ENCODE measurements at regions not wholly inside any gene's neighbourhood (a gene's known extent, or its start where the extent isn't known, plus 50 kb on each side); places are given as distances from the start of the nearest gene placed in this dataset.

DNA sequence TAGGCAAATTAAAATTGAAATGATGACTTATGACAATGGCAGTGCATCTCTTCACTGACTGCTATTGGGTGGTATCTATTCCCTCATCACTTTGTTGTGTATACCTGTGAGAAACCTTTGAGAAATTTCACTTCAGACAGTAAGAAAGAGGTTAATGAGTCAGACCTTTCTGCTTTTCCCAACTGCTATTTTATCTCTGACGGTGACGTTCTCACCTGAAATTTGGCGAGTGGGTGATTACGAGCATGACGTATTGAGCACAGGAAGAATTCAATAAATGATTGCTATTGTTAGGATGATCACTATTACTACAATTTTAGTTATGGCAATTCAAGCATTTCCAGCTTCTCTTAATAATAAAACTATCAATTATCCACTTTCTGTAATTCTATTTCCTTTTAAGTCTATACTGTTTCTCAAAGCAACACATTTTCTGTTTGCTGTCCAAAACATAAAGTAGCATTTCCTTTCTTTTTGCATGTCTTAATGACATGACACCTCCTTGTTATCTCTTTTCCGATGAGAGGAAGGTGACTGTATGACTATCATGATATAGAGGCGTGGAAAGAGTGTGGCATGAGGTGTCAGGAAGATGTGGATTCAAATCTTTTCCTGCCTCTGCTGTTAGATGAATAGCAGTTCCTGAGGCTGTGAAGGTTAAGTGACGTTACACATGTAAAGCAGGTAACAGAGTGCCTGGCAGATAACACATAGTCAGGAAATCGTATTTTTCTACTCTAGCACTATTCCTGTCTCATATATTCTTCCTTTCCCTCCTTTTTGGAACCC lies 504.9 kb upstream of the SEMA6D start:
- no peak for DNase-seq (ENCODE audit: low spot score)

DNA sequence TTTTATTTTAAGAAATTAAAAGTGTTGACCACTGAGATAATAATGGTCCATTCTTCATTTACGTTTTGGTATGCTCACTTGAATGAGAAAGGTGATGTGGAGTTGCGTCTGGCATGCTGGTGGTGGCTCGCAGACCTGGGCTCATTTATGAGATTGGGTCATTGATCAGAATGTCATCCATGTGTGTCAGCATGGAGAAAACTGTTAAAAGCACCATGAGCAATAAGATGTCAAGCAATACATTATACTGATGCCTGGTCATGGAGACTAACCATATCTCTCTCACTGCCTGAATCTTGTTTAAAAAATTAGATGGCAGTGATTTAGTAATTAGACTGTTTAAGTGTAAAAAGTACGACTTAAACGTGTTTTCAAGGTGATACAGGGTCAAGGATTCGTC lies 503.4 kb upstream of the SEMA6D start:
- DNase-seq (ENCODE audit: low spot score) = no peak

DNA sequence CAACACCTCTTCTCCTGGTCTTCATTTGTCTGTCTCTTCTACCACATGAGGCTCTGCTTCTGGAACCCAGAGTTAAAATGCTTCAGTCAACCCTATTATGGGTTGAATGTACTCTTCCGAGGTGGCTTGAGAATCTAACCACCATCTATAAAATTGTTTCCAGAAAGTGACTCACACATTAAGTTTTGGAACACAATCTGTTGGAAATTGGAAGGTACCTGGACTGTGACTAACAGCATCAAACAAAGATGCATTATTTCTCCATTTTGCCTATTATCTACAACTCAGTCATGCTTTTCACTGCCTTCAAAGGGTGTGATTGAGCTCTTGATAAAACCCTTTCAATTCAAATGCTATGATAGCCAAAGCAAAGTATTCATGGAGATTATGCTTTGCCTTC lies 499.0 kb upstream of the SEMA6D start:
- no peak for DNase-seq (ENCODE audit: low spot score)

DNA sequence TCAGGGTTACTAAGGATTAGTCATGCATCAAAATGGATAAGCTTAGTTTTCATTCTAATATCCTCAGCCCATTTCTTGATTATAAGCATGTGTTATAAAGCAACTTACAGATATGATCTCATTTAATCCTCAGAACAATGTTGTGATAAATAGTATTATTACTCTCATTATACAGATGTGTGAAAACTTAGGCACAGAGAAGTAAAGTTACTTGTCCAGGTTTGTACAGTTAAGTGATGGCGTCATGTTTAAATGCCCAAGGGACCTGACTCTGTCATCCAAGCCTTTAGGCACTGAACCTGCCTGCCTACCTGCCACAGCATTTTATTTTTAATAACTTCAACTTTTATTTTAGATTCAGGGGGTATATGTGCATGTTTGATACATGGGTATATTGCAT lies 472.9 kb upstream of the SEMA6D start:
- no peak for DNase-seq (ENCODE audit: low spot score)

DNA sequence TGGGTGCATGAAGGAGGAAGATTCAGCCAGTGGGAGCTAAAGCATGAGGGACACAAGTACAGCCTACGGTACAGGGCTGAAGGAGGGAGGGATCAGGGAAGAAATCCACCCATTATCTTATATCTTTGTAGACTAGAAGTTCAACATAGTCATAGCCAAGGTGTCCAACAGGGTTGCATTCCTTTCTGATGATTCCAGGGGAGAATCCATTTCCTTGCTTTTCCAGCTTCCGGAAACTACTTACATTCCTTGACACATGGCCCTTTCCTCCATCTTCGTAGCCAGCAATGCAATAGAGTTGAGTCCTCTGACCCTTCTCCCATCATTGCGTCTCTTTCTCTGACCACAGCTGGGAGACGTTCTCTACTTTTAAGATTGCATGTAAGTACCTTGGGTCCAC lies 471.0 kb upstream of the SEMA6D start:
- no peak for DNase-seq (ENCODE audit: low spot score)

DNA sequence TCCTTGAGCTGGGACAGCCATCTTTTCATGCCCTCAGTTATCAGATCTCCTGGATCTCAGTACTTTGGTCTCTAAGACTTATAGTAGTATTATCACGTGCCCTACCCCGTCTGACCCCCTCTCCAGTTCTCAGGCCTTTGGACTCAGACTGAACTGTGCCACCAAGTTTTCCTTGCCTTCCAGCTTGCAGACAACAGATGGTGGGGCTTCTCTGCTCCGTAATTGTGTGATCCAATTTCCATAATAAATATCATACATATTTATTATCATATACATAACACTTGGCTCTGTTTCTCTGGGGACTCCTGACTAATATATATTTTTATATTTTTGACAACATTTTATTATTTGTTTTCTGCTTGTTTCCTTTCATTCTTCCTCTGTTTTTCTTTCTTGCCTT lies 458.8 kb upstream of the SEMA6D start:
- DNase-seq (ENCODE audit: low spot score) = no peak

DNA sequence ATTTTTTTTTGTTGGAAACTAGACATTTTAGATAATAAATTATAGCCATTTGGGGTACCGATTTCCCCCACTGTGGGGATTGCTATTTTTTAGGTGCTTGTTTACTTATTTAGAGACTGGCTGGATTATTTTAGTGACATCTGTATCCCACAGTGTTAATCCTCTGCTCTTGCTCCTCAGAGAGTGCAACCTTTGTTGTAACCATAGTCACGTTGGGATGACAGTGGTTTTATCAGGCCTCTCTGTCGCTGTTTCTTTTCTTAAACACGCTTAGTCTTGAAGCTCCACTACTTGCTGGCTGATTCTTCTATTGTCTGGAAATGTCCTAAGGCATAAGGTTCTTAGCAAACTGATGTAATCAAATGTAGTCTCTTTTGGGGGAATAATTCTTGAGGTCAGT lies 451.6 kb upstream of the SEMA6D start:
- DNase-seq (ENCODE audit: low spot score) = no peak

DNA sequence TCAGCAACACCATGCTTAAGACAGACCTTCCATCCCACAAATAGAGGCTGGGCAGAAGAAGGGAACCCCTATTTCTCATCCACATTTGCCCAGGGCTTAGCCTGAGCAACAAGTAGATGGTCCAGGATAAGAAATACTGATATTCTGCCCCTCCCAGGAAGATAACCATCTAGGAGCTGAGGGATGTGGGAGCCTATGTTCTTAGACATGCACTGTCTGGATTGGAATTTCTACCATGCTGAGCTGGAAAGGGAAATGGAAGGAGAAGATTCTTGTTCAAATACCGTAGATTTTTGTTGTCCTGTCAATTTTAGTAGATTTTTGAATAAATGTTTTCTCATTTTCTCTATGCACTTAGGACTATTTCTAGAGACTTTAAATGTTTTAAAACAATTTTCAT lies 450.7 kb upstream of the SEMA6D start:
- no peak for DNase-seq (ENCODE audit: low spot score)

DNA sequence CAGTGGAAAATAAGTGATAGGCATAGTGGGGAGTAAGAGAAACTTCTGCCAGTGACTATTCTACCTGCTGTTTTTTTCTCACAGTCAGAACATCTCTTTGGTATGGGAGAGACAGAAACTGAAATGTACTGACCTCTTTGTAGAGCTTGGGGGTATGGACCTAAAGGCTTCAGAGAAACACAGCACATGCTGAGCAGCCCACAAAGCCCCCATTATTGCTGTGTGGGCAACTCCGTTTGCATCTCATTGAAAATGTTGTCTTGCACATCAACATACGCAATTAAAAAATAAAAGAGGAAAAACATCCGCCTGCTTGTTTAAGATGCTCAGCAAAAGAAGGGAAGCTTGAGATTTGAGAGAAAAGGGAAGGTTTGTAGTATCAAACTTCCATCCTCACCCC lies 443.4 kb upstream of the SEMA6D start:
- no peak for DNase-seq (ENCODE audit: low spot score)

DNA sequence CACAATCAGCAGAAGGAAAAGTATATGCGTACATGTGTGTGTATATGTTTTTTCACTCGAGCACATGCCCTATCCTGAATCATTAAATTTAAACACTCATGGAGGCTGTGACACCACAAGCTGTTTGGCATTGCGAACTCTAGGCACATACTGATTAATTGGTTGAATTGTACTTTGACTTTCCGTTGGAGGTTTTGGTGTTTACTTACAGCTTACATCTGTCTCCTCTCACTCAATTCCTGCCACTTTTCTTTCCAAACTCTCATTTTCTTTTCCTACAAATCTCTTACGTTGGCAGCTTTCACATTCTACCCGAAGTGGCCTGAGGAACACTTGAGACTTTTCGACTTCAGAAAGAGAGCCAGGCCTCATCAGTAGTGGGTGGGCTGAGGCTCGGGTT lies 434.1 kb upstream of the SEMA6D start:
- no peak for DNase-seq (ENCODE audit: low spot score)

DNA sequence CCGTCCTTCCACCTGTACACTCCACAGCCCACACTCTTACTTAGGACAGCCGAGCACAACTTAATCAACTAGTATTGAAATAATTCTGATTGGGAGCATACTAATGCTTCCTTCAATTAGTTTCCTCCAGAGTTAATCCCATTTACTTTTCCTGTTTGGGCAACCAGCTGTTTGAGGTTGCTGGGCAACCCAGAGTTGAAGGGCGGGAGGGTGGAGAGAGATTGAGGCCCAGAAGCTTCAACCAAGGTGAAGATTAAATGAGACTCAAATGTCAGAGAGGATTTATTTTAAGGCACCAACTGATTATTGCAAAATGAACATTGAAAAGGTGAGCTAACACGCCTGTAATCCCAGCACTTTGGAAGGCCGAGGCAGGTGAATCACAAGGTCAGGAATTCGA lies 428.5 kb upstream of the SEMA6D start:
- DNase-seq (ENCODE audit: low spot score) = no peak

DNA sequence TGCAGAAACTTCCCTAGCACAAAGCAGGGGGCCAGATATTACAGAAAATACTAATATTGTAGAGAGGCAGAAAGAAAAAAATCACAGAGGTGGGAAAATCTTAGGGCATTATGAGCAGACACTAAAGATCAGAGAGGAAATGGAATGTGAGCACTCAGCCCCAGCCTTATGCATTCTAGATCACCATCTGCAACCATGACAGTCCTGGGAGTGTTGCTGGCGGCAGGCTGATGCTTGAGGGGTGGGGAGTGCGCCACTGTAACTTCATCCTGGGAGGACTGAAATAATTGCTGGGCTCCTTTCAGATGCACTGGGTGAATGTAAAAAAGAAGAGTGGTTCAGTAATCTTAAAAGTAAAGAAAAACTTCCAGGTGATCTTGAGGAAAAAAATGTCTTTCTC lies 427.6 kb upstream of the SEMA6D start:
- no peak for DNase-seq (ENCODE audit: low spot score)

DNA sequence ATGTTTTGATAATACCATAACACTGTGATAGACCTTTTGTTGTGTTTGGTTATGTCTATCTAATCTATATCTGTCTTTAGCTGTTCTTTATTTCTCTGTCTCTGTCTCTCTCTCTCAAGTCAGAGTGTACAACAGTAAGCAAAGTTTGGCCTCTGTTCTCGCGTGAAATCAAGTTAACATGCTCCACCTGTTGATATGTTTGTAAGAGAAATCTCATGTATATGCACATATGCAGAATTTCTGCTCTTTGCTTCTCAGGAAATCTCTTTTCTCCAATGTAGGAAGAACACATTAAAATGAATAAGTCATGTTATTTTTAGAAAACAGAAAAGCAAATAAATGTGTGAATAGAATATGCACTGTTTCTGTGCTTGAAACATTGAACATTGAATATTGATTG lies 425.5 kb upstream of the SEMA6D start:
- no peak for DNase-seq (ENCODE audit: low spot score)

DNA sequence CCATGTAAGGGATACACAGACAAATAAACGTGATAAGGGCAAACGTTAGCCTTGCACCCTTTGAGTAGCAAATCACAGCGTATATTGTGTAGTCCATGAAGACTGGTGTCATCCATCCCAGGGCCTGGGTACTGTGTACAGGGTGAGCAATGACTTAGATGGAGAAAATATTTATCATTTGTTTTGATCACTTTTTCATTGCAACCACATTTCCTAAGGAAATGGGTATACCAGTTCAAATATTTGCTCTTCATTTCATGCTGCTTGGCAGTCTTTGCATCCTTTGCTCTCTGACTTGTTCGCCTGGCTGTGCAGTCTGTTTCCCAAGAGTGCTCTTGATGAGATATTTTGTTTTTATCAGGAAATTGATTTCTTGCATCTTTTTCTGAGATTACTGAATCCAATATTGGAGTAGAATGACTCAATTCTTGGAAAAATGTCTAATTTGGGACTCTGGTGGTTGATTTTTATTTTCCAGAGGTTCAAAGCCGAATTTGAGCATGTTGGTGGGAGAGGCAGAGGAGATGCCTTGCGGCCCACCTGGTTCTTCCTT lies 424.6 kb upstream of the SEMA6D start:
- no peak for DNase-seq (ENCODE audit: low spot score)

DNA sequence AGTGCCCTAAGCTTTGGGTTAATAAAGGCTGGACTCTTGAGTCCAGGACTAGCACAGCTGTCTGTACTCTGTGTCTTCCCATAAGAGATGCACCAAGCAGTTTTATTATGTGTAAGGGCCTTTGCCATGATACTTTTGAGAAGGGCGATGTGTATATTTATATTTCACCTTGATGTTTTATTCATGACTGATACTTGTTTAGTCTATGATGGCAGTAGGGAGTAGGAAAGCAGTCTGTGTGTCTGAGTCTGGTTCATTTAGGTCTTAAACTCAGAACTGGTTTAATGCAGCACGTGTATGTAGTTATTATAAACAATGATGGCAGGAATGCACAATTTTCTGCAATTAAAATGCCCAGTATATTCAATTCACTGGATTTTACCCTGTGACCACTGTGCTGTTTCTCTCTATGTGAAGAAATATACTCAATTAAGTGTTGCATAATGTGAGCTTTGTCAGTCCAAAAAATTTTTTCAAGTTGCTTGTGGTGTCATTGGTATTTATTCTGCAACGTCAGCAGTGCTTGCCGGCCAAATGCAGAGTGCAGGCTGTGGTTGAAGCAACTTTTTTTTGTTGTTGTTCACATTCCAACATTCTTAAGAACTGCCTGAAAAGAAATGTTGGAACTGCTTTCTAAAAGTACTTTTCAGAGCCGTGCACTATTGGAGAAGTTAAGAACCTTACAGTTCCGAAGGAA lies 423.7 kb upstream of the SEMA6D start:
- DNase-seq (ENCODE audit: low spot score) = no peak

DNA sequence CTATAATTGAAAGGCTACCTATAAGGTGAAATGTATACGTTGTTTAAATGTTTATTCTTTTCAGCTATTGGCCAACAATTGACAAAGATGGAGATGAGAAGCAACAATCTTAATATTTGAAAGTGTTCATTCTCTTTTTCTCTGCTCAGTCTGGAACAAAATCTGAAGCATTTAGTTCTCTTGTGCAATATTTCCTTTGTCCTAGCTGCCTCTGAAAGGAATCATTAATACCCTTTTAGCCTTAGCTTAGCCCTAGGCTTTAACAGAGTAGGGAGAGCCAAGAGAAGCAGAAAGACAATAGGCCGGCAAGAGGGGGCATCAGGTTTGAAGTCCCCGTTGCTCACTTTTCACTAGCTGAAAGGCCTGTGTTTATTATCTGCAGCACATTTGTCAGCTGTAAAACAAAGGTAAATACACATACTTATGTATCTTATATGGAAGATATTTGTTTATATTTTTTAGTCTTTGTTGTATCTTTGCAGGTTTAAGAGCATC lies 422.5 kb upstream of the SEMA6D start:
- DNase-seq (ENCODE audit: low spot score) = no peak

DNA sequence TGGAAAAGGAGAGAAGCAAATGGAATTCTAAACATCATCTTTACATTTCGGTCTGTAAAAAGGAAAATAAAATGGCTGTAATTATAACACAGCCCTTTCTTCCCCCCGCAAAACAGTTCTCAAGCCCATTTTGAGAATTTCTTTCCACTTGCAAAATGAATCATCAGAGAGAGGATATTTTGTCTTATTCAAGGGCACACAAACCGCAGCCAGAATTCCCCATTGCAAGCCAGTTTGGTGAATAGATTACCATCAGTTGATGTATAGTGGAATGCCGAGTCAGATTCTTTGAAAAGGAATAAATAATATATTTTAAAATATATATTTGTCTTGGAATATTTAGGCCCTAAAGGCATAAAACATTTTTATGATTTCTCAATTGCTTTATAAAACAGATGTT lies 420.4 kb upstream of the SEMA6D start:
- no peak for DNase-seq (ENCODE audit: low spot score)

DNA sequence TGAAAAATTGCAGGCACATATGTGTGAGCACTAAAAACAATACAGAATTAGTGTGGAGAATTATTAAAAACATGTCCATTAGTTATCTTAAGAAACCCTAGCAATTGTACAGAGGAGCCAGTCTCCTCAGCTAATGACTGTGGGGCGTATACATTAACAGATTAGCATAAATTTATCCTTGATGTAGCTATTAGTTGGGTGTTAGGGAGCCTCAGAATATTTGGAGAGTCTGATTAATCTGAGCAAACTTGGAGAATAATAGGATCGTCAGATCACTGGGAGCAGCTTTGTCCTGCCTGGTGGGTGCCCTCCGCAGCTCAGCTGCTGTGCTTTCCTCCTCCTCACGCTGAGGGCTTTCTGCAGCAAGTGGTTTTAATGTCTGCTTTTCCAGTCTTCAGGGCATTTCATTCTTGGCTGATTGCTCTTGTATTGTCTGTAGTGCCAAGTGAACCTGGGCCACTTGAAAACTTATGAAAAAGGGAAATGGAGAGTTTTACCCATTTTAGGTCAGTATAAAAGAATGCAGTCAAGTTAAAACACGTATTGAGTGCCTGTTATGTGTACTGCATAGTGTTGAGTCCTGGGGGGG lies 417.4 kb upstream of the SEMA6D start:
- no peak for DNase-seq (ENCODE audit: low spot score)

DNA sequence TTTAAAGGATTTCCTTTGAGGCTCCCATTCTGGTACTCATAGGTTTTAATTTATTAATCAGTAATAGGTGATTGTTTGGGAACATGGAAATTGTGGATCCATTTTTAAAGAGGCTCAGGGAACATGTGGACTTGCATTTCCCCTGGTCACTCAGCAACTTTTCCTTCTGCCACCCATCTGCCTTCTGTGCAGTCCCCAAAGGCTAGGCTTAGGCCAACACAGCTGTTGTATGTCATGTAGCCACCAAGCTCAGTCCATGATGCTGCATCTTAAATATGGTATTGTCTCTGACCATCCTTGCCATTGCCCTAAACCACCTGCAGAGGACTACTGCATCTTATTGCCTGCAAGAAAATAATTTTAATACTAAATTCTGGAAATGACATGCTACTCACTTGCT lies 416.7 kb upstream of the SEMA6D start:
- DNase-seq (ENCODE audit: low spot score) = no peak

DNA sequence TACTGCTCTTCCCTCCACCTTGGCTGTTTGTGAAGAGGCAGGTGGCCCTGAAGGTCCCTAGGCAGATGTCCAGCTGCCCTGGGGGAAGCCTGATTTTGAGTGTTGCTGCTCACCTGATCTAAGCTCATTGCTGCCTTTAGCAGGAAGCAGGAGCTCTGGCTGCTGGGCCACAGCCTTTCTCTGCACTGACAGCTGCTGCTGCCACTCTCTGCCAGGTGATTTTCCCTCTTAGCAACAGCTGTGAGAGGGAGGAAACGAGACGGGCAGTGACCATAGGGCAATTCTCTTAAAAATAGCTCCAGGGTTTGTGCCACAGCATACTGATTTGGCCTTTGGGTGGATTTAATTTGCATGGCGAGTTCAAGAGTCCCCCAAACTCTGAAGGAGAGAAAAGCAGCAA lies 415.8 kb upstream of the SEMA6D start:
- no peak for DNase-seq (ENCODE audit: low spot score)

DNA sequence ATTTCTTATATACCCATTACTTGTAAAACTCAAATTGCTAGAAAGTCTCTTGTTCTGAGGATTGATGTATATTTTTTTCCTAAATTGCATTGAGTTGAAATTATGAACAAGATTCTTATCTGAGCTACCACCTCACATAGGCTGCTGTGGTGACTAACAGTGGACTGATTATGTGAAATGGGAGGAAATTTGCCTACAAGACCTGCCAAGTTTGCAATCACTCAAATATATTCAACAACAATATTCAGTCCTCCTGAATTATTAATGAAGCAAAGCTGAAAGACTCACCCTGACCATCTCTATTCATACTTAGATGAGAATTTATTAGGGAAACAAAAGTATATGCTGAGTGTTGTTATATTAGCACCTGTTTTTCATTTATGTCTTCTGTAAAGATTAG lies 412.6 kb upstream of the SEMA6D start:
- DNase-seq (ENCODE audit: low spot score) = no peak

DNA sequence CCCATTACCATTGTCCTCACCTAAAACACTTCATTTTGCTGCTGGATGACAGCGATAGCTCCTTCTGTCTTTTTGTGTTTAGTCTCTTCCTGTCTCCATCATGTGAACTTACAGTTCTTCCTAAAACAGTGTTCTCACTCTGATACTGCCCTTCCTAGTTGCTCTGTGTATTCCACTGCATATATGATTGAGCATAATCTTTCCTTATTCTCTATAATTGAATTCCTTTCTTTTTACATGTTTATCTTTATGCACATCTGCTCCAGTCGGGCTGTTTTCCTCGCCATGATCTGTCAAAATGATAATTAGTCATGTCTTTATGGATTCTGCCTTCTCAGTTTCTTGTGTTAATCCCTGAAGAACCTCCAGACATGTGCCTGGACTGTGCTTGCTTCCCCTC lies 405.1 kb upstream of the SEMA6D start:
- DNase-seq (ENCODE audit: low spot score) = no peak
